IMR-90 (cell line): ENCODE measurements at regions not wholly inside any gene's neighbourhood (a gene's known extent, or its start where the extent isn't known, plus 50 kb on each side); places are given as distances from the start of the nearest gene placed in this dataset.

Source experiments
- ATAC-seq: fragments of 200-7000 bp; cut with Tn5 transposase; 2 replicates; pipeline ENCODE4 v1.9.1; 2020; ENCODE audit warnings: low read depth, mild to moderate bottlenecking, moderate library complexity
- BruUV-seq: library from RNA; stranded (reverse); fragments of 400-500 nt; replicated peaks from 2 replicates; lab custom pipeline; 2021; lab: Mats Ljungman, UMichigan
- CTCF ChIA-PET: fragments of 300-600 bp; formaldehyde crosslinking; extraction: SDS; loops from one replicate; lab custom pipeline; 2021; ENCODE audit warnings: antibody characterized with exemption; lab: Yijun Ruan, JAX
- POLR2A ChIA-PET: fragments of 300-600 bp; sonication (Branson Sonifier 250); formaldehyde crosslinking; loops from one replicate; lab custom pipeline; 2022; ENCODE audit warnings: antibody characterized with exemption; ENCODE audit not compliant: unreplicated experiment; lab: Charles Lee
- DNase-seq: peaks from one replicate; pipeline ENCODE4 v3.0.0; 2013
- H2AFZ ChIP-seq: replicated peaks from 2 replicates; pipeline ENCODE3; 2013; ENCODE audit warnings: low read length, mild to moderate bottlenecking; ENCODE audit not compliant: poor library complexity
- H2AK5ac ChIP-seq: 2 replicates; pipeline ENCODE4 v1.6.1; 2013; ENCODE audit warnings: low read depth, low read length, inconsistent platforms
- H2AK9ac ChIP-seq: replicated peaks from 2 replicates; pipeline ENCODE3; 2013; ENCODE audit warnings: mild to moderate bottlenecking, low read depth, low read length, moderate library complexity; ENCODE audit not compliant: poor library complexity
- H2BK120ac ChIP-seq: 2 replicates; pipeline ENCODE4 v1.6.1; 2013; ENCODE audit warnings: low read depth, low read length, inconsistent platforms
- H2BK15ac ChIP-seq: 3 replicates; pipeline ENCODE4 v1.6.1; 2013; ENCODE audit warnings: low read depth, low read length, inconsistent platforms
- H2BK20ac ChIP-seq: 2 replicates; pipeline ENCODE4 v1.6.1; 2013; ENCODE audit warnings: low read depth, mild to moderate bottlenecking, inconsistent platforms, low read length, moderate library complexity
- H2BK5ac ChIP-seq: 2 replicates; pipeline ENCODE4 v1.6.1; 2013; ENCODE audit warnings: mild to moderate bottlenecking, low read depth, low read length, inconsistent platforms; ENCODE audit not compliant: poor library complexity, severe bottlenecking
- H3K14ac ChIP-seq: replicated peaks from 2 replicates; pipeline ENCODE4 v1.6.1; 2013; ENCODE audit warnings: low read depth, low read length, inconsistent platforms
- H3K18ac ChIP-seq: 2 replicates; pipeline ENCODE4 v1.6.1; 2013; ENCODE audit warnings: low read depth, low read length, control low read depth
- H3K23ac ChIP-seq: 2 replicates; pipeline ENCODE4 v1.6.1; 2013; ENCODE audit warnings: low read depth, low read length, inconsistent platforms
- H3K27ac ChIP-seq: 2 replicates; pipeline ENCODE4 v1.5.1; 2013; ENCODE audit warnings: mild to moderate bottlenecking, control low read depth, low read length; ENCODE audit not compliant: insufficient read depth
- H3K27me3 ChIP-seq: 2 replicates; pipeline ENCODE4 v1.6.1; 2013; ENCODE audit warnings: low read length; ENCODE audit not compliant: control insufficient read depth, insufficient read depth
- H3K36me3 ChIP-seq: 2 replicates; pipeline ENCODE4 v1.6.1; 2013; ENCODE audit warnings: low read length, mixed read lengths; ENCODE audit not compliant: control insufficient read depth, insufficient read depth
- H3K4ac ChIP-seq: 2 replicates; pipeline ENCODE4 v1.6.1; 2013; ENCODE audit warnings: low read depth, low read length, inconsistent platforms
- H3K4me1 ChIP-seq: 2 replicates; pipeline ENCODE4 v1.6.1; 2013; ENCODE audit warnings: low read length, mixed read lengths; ENCODE audit not compliant: control insufficient read depth, insufficient read depth
- H3K4me2 ChIP-seq: 2 replicates; pipeline ENCODE4 v1.6.1; 2013; ENCODE audit warnings: low read depth, mild to moderate bottlenecking, control low read depth, low read length, moderate library complexity
- H3K4me3 ChIP-seq: 2 replicates; pipeline ENCODE4 v1.5.1; 2013; ENCODE audit warnings: low read depth, mild to moderate bottlenecking, control low read depth, low read length, moderate library complexity; ENCODE audit not compliant: insufficient read depth
- H3K56ac ChIP-seq: 2 replicates; pipeline ENCODE4 v1.6.1; 2013; ENCODE audit warnings: low read length, inconsistent platforms; ENCODE audit not compliant: insufficient read depth; ENCODE audit errors: extremely low read depth
- H3K79me1 ChIP-seq, 2 experiments: 2 replicates each; pipeline ENCODE4 v1.6.1; 2013; ENCODE audit warnings: low read length in 2 of 2, inconsistent platforms in 1 of 2, low read depth in 1 of 2
- H3K9ac ChIP-seq: 2 replicates; pipeline ENCODE4 v1.6.1; 2013; ENCODE audit warnings: low read depth, low read length, control low read depth
- H3K9me1 ChIP-seq: 2 replicates; pipeline ENCODE4 v1.6.1; 2013; ENCODE audit warnings: low read length, inconsistent platforms; ENCODE audit not compliant: insufficient read depth
- H3K9me3 ChIP-seq: 2 replicates; pipeline ENCODE4 v1.6.1; 2013; ENCODE audit warnings: low read length; ENCODE audit not compliant: control insufficient read depth, insufficient read depth
- H4K20me1 ChIP-seq: 2 replicates; pipeline ENCODE4 v1.6.1; 2013; ENCODE audit warnings: low read length, inconsistent platforms; ENCODE audit not compliant: insufficient read depth
- H4K5ac ChIP-seq: 2 replicates; pipeline ENCODE4 v1.6.1; 2013; ENCODE audit warnings: mild to moderate bottlenecking, low read depth, low read length, control low read depth
- H4K8ac ChIP-seq, 2 experiments: 2 replicates each; pipeline ENCODE4 v1.6.1; 2013; ENCODE audit warnings: low read depth in 2 of 2, low read length in 2 of 2, control low read depth in 1 of 2, inconsistent platforms in 1 of 2
- H4K91ac ChIP-seq: 2 replicates; pipeline ENCODE4 v1.6.1; 2013; ENCODE audit warnings: low read depth, low read length, inconsistent platforms; ENCODE audit not compliant: insufficient read depth
- BHLHE40 ChIP-seq: fragments of 150-350 bp; IDR thresholded peaks from 2 replicates; pipeline ENCODE4 v1.6.1; 2016; ENCODE audit warnings: mild to moderate bottlenecking, low read depth, low read length
- CEBPB ChIP-seq: IDR thresholded peaks from 2 replicates; pipeline ENCODE4 v1.6.1; 2012; ENCODE audit warnings: low read depth, low read length, improper control_type of control experiment
- CTCF ChIP-seq: conservative IDR thresholded peaks from 2 replicates; pipeline ENCODE4 v1.5.1; 2012; ENCODE audit warnings: mild to moderate bottlenecking, low read depth, low read length, improper control_type of control experiment
- FOS ChIP-seq: fragments of 150-350 bp; IDR thresholded peaks from 2 replicates; pipeline ENCODE4 v1.6.1; 2016; ENCODE audit warnings: low read depth, low read length
- NFE2L2 ChIP-seq: fragments of 150-350 bp; IDR thresholded peaks from 2 replicates; pipeline ENCODE4 v1.6.1; 2016; ENCODE audit warnings: low read depth, mild to moderate bottlenecking, low read length
- RAD21 ChIP-seq: IDR thresholded peaks from 2 replicates; pipeline ENCODE4 v1.6.1; 2012; ENCODE audit warnings: low read length, improper control_type of control experiment
- RCOR1 ChIP-seq: IDR thresholded peaks from 2 replicates; pipeline ENCODE4 v1.6.1; 2012; ENCODE audit warnings: mild to moderate bottlenecking, low read length, improper control_type of control experiment; ENCODE audit not compliant: insufficient replicate concordance
- RFX5 ChIP-seq: IDR thresholded peaks from 2 replicates; pipeline ENCODE4 v1.8.0; 2012; ENCODE audit warnings: low read depth, mild to moderate bottlenecking, low read length, moderate library complexity
- SMC3 ChIP-seq: fragments of 150-350 bp; IDR thresholded peaks from 2 replicates; pipeline ENCODE4 v1.6.1; 2016; ENCODE audit warnings: low read depth, mild to moderate bottlenecking, antibody characterized with exemption, low read length, moderate library complexity
- WGBS, 2 experiments: methylation state at CpG; one replicate each; pipeline versions ENCODE4 v1.1.5 to v1.1.7; 2013; ENCODE audit warnings: missing lambda C conversion rate in 2 of 2; ENCODE audit not compliant: insufficient read length in 1 of 2; ENCODE audit errors: extremely low coverage in 2 of 2; 5-methylcytosine and 5-hydroxymethylcytosine counted together
- dilution Hi-C: fragments of 300-500 bp; cut with HindIII; formaldehyde crosslinking; loops from one replicate; pipeline ENCODE4 v1.14.3; 2018; ENCODE audit warnings: low sequenced_read_pairs; ENCODE audit not compliant: unreplicated experiment
- in situ Hi-C: fragments of 300-500 bp; cut with MboI; formaldehyde crosslinking; loops from 3 replicates; pipeline ENCODE4 v1.14.3; 2019; ENCODE audit warnings: low sequenced_read_pairs, inconsistent platforms, mixed read lengths
- intact Hi-C: fragments of 100-400 bp; cut with micrococcal nuclease; formaldehyde crosslinking; loops from 2 replicates; pipeline ENCODE4 v1.10.0; 2022

GRCh38 chr7:31203551-31203950 is 137.0 kb downstream of the NEUROD6 start:
- ATAC-seq (no peak), DNase-seq (no peak)
- Histone ChIP-seq H3K79me1 (no peaks in the 10 kb centered on the region), H3K18ac (no peak overlapping the region), H2BK120ac (no peak overlapping the region), H3K9me1 (no peaks in the 10 kb centered on the region), H3K4me3 (no peak overlapping the region), H3K27me3 (no peaks in the 10 kb centered on the region), H3K9me3 (no peaks in the 10 kb centered on the region), H3K56ac (no peak overlapping the region), H3K23ac (no peak overlapping the region), H3K4me1 (no peaks in the 10 kb centered on the region), H2AK5ac (no peak overlapping the region), H3K36me3 (no peaks in the 10 kb centered on the region), H2AK9ac (no peak overlapping the region), H2BK20ac (no peak overlapping the region), H4K20me1 (no peaks in the 10 kb centered on the region), H4K5ac (no peak overlapping the region), H3K14ac (no peak overlapping the region), H4K91ac (no peak overlapping the region), H3K9ac (no peak overlapping the region), H2BK5ac (no peak overlapping the region), H4K8ac (no peak overlapping the region), H2AFZ (no peak overlapping the region), H3K27ac (no peak overlapping the region), H3K4ac (no peak overlapping the region), H3K4me2 (no peak overlapping the region), H2BK15ac (no peak overlapping the region)
- intact Hi-C loops (no loop called here), in situ Hi-C loops (no loop called here), dilution Hi-C loops (no loop called here)
- WGBS, 2 experiments: no CpG with 5 or more reads among the region's 2 CpGs
- POLR2A ChIA-PET: no interaction called here
- CTCF ChIA-PET: interaction anchor here (1.4 kb wide), 1 partner anchor 11 kb away, joined by 4 read pairs; no protein-coding TSS in a partner anchor
- no TSS peak for BruUV-seq
- TF ChIP-seq CTCF (no peak), RFX5 (no peak), FOS (no peak), BHLHE40 (no peak), SMC3 (no peak), RAD21 (no peak), RCOR1 (no peak), CEBPB (no peak), NFE2L2 (no peak)
